Aorta (tissue), 5 donors: ENCODE measurements at regions not wholly inside any gene's neighbourhood (a gene's known extent, or its start where the extent isn't known, plus 50 kb on each side); places are given as distances from the start of the nearest gene placed in this dataset.
A peak's percentile ranks its signal among the peaks of the same experiment; 100 is the strongest.

Source experiments
- ATAC-seq: fragments of 200-7000 bp; cut with Tn5 transposase; one replicate; pipeline ENCODE4 v1.9.1; 2022; ENCODE audit warnings: moderate library complexity; ENCODE audit not compliant: low FRiP score
- DNase-seq, 2 donors: peaks; one replicate each; pipeline ENCODE4 v3.0.0-alpha.2; 2020
- H3K27ac ChIP-seq, 2 donors: one replicate each; pipeline ENCODE4 v1.5.1; 2013; ENCODE audit warnings: low read length in 2 of 2, mild to moderate bottlenecking in 2 of 2, moderate library complexity in 2 of 2, control low read depth in 1 of 2, inconsistent platforms in 1 of 2, low read depth in 1 of 2
- H3K27me3 ChIP-seq, 2 donors: one replicate each; pipeline ENCODE4 v1.6.1; 2013; ENCODE audit warnings: control low read depth in 1 of 2, low read length in 1 of 2, mild to moderate bottlenecking in 1 of 2, moderate library complexity in 1 of 2; ENCODE audit not compliant: insufficient read depth in 2 of 2, control insufficient read depth in 1 of 2
- H3K36me3 ChIP-seq, 2 donors: one replicate each; pipeline ENCODE4 v1.6.1; 2013; ENCODE audit warnings: control low read depth in 1 of 2, low read length in 1 of 2, mild to moderate bottlenecking in 1 of 2; ENCODE audit not compliant: insufficient read depth in 2 of 2, control insufficient read depth in 1 of 2
- H3K4me1 ChIP-seq, 2 donors: one replicate each; pipeline ENCODE4 v1.6.1; 2013; ENCODE audit warnings: low read length in 2 of 2, control low read depth in 1 of 2, mild to moderate bottlenecking in 1 of 2, moderate library complexity in 1 of 2; ENCODE audit not compliant: insufficient read depth in 2 of 2, control insufficient read depth in 1 of 2
- H3K4me3 ChIP-seq, 2 donors: one replicate each; pipeline ENCODE4 v1.5.1; 2013; ENCODE audit warnings: low read length in 2 of 2, control low read depth in 1 of 2, mild to moderate bottlenecking in 1 of 2
- H3K9me3 ChIP-seq: one replicate; pipeline ENCODE4 v1.6.1; 2013; ENCODE audit warnings: mild to moderate bottlenecking, low read length; ENCODE audit not compliant: control insufficient read depth
- WGBS, 2 donors: extraction: QIAGEN DNeasy Blood & Tissue Kit; methylation state at CpG; one replicate each; pipeline ENCODE4 v1.1.7; 2013; 5-methylcytosine and 5-hydroxymethylcytosine counted together
- intact Hi-C, 2 donors: fragments of 100-400 bp; cut with DNase I; formaldehyde crosslinking; loops; one replicate each; pipeline versions ENCODE4 v1.14.2 to v1.15.0; 2022
- donor health status: healthy with polysubstance abuse.
- donor health status: Bipolar disorder and iron deficiency.
- donor health status: DM: no; HTN: no; CAD: no.
- donor health status: DM: no; HTN: no; CAD: no.
- donor health status: DM: yes; HTN: yes; CAD: no.

- ATAC-seq = no peak
- H3K27me3 ChIP-seq = no peaks in the 10 kb centered on the region
- no peaks in the 10 kb centered on the region for H3K4me1 ChIP-seq
- no peaks in the 10 kb centered on the region for H3K36me3 ChIP-seq
- no peak for DNase-seq
- no peak overlapping the region for H3K27ac ChIP-seq
- no peak overlapping the region for H3K4me3 ChIP-seq
- WGBS, 2 donors = 88 to 92% methylated on average over 9 of the region's 9 CpGs
- no peaks in the 10 kb centered on the region for H3K9me3 ChIP-seq
- intact Hi-C loops = no loop called here
Measured at GRCh38 chr3:72351536-72351935, 496.7 kb downstream of the SHQ1 start.

GRCh38 chr3:72350761-72351505, 497.3 kb downstream of the SHQ1 start:
- DNase-seq (no peak), ATAC-seq (no peak)
- Histone ChIP-seq H3K4me3 (no peak overlapping the region), H3K9me3 (no peaks in the 10 kb centered on the region), H3K36me3 (no peaks in the 10 kb centered on the region), H3K27ac (no peak overlapping the region), H3K4me1 (no peaks in the 10 kb centered on the region), H3K27me3 (no peaks in the 10 kb centered on the region)
- intact Hi-C loops = no loop called here
- WGBS, 2 donors = 82 to 88% methylated on average over 15 of the region's 15 CpGs

DNA sequence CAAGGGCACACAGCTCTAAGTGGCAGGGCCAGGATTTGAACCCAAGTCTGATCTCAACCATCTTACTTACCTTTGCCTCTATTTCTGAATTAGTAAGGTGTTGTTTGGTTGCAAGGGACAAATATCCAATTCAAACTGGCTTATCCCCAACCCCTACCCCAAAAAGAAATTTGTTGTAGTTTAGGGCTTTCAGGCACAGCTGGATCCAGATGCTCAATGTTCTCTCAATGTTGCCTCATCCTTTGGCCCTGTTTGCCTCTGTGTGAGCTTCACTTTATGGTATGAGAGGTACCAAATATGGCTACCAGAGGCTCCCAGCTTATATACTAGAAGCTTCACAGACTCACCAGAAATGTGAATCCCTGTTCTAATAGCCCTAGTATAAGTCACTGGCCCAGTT, 499.9 kb downstream of the SHQ1 start:
- no peak for ATAC-seq
- peak overlapping the region; percentile 31 to 76 for H3K27ac ChIP-seq
- no peak for DNase-seq
- H3K4me1 ChIP-seq = no peaks in the 10 kb centered on the region
- H3K27me3 ChIP-seq = no peaks in the 10 kb centered on the region
- H3K4me3 ChIP-seq = no peak overlapping the region
- H3K9me3 ChIP-seq = no peaks in the 10 kb centered on the region
- intact Hi-C loops = no loop called here
- H3K36me3 ChIP-seq = no peaks in the 10 kb centered on the region

DNA sequence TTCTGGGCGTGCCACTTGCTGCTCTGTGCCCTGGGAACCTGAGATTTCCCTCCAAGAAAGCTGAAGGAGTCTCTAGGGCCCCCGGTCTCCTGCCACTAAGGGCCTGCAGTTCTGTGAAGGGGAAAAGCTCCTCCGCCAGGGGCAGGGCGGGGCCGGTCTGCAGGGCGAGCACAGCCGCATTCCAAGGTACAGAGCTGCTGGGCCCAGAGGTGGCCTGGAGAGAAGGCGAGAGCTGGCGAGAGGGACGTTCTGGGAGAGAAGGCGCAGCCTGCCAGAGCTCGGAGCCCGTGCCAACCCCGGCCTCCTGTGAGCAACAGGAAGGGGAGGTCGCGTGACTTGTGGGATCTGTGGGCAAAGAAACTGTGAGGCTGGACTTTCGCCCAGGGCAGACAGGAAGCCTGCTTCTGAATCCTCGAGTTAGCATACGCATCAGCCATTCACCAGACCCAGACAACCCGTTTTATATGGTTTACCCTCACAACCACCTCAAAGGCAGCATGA, 500.4 kb downstream of the SHQ1 start:
- Histone ChIP-seq H3K27ac (peak overlapping the region; percentile 31 to 76), H3K4me3 (no peak overlapping the region), H3K9me3 (no peaks in the 10 kb centered on the region), H3K27me3 (no peaks in the 10 kb centered on the region), H3K4me1 (no peaks in the 10 kb centered on the region), H3K36me3 (no peaks in the 10 kb centered on the region)
- peak; percentile 81 for ATAC-seq
- peak; percentile 92 to 96 for DNase-seq
- 1% methylated on average over 15 to 20 of the region's 20 CpGs for WGBS, 2 donors
- intact Hi-C loops = no loop called here

DNA sequence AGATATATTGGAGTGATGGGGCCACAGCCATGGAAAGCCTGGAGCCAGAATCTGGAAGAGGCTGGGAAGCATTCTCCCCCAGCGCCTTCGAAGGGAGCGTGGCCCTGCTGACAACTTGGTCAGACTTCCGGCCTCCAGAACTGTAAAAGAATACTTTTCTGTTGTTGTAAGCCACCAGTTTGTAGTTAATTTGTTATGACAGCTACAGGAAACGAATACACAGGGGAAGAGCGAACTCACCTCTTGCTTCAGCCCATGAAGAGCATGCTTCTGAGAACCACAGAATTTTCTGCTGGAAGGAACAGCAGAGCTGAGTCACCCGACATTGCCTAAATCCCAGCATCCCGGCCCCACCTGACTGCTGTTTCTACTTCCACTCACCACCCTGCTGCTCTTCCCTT, 501.7 kb downstream of the SHQ1 start:
- Histone ChIP-seq H3K4me3 (no peak overlapping the region), H3K9me3 (no peaks in the 10 kb centered on the region), H3K27ac (no peak overlapping the region), H3K4me1 (no peaks in the 10 kb centered on the region), H3K27me3 (no peaks in the 10 kb centered on the region), H3K36me3 (no peaks in the 10 kb centered on the region)
- intact Hi-C loops = no loop called here
- ATAC-seq = no peak
- DNase-seq = peak in 1 of 2 donors; percentile 68
- 79 to 81% methylated on average over 8 of the region's 8 CpGs for WGBS, 2 donors

DNA sequence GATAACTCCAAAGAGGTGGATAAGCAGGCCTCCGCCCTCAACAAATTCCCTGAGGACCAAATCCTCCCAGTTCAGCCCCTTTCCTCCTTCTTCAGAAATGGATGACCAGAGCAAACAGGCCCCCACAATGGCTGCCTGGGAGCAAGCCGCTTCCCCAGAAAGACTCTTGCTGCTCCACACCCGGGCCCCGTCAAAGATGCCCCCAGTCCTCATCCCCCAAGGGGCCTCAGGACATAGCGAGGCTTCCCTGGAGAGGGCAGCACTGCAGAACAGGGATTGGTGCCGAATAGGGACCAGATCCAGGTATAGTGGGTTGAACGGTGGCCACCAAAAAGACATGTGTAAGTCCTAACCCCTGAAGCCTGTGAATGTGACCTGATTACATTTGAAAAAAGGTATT, 502.3 kb downstream of the SHQ1 start:
- Histone ChIP-seq H3K27ac (no peak overlapping the region), H3K9me3 (no peaks in the 10 kb centered on the region), H3K4me1 (no peaks in the 10 kb centered on the region), H3K4me3 (no peak overlapping the region), H3K27me3 (no peaks in the 10 kb centered on the region), H3K36me3 (no peaks in the 10 kb centered on the region)
- ATAC-seq (no peak), DNase-seq (peak in 1 of 2 donors; percentile 60)
- WGBS, 2 donors = 91 to 98% methylated on average over 7 of the region's 7 CpGs
- intact Hi-C loops = no loop called here

DNA sequence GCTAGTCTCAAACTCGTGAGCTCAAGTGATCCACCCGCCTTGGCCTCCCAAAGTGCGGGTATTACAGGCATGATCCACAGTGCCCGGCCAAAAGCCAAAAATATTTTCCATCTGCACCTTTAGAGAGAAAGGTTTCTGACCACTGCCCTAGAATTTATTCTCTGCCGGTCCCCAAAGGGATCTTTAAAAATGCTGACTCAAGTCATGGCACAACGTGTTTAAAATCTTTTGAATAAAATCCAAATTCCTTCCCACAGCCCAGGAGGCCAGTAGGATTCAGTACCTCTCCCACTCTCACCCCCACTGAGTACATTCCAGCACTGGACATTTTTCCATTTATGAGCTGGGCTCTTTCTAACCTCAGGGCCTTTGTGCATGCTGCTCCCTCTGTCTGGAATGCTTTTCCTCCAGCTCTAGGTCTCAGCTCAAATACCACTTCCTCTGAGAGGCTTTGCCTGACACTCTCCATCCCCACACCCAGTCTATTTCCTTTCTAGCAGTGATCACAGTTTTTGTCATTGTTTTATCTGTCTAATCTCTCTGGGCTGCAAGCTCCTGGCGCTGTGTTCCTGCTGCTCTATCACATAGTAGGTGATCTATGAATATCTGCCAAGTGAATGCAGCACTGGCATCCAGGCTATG, 502.9 kb downstream of the SHQ1 start:
- no peaks in the 10 kb centered on the region for H3K9me3 ChIP-seq
- H3K36me3 ChIP-seq = no peaks in the 10 kb centered on the region
- ATAC-seq (no peak), DNase-seq (peak in 1 of 2 donors; percentile 1)
- H3K4me1 ChIP-seq = no peaks in the 10 kb centered on the region
- H3K4me3 ChIP-seq = no peak overlapping the region
- no peaks in the 10 kb centered on the region for H3K27me3 ChIP-seq
- intact Hi-C loops = no loop called here
- 80 to 81% methylated on average over 7 of the region's 7 CpGs for WGBS, 2 donors
- H3K27ac ChIP-seq = no peak overlapping the region

- no peaks in the 10 kb centered on the region for H3K9me3 ChIP-seq
- H3K36me3 ChIP-seq = no peaks in the 10 kb centered on the region
- intact Hi-C loops = no loop called here
- ATAC-seq (no peak), DNase-seq (no peak)
- no peaks in the 10 kb centered on the region for H3K4me1 ChIP-seq
- H3K4me3 ChIP-seq = no peak overlapping the region
- H3K27ac ChIP-seq = no peak overlapping the region
- H3K27me3 ChIP-seq = no peaks in the 10 kb centered on the region
- 75 to 76% methylated on average over 6 of the region's 6 CpGs for WGBS, 2 donors
Measured at GRCh38 chr3:72344647-72345046, 503.6 kb downstream of the SHQ1 start.

- H3K9me3 ChIP-seq = no peaks in the 10 kb centered on the region
- H3K27ac ChIP-seq = no peak overlapping the region
- intact Hi-C loops = no loop called here
- DNase-seq = peak in 1 of 2 donors; percentile 3
- no peak for ATAC-seq
- WGBS, 2 donors = 95% methylated on average over 1 of the region's 1 CpG
- H3K27me3 ChIP-seq = no peaks in the 10 kb centered on the region
- no peak overlapping the region for H3K4me3 ChIP-seq
- H3K36me3 ChIP-seq = no peaks in the 10 kb centered on the region
- H3K4me1 ChIP-seq = no peaks in the 10 kb centered on the region
Measured at GRCh38 chr3:72344236-72344635, 504.0 kb downstream of the SHQ1 start.
